ENCODE measurements at regions not wholly inside any gene's neighbourhood (a gene's known extent, or its start where the extent isn't known, plus 50 kb on each side); places are given as distances from the start of the nearest gene placed in this dataset.

DNA sequence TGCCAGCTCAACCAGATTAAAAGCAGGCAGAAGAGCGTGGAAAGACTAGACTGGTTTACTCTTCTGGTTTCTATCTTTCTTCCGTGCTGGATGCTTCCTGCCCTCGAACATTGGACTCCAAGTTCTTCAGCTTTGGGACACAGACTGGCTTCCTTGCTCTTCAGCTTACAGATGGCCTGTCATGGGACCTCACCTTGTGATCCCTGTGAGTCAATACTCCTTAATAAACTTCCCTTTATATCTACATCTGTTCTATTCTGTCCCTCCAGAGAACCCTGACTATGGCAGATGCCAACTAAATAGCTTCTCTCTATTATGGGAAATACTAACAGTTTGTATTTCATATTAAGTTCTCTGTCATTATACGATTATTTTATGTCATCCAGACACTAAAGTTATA lies 609.1 kb downstream of the LMO7 start:
- TF ChIP-seq POLR2A (IDR thresholded peaks at IDR 0.05; ENCODE audit: low read depth, low read length): no peak
- TF ChIP-seq POLR2AphosphoS5 (IDR thresholded peaks at IDR 0.05; ENCODE audit: insufficient read depth, low read depth, low read length): no peak
- TF ChIP-seq, protein P1, sequence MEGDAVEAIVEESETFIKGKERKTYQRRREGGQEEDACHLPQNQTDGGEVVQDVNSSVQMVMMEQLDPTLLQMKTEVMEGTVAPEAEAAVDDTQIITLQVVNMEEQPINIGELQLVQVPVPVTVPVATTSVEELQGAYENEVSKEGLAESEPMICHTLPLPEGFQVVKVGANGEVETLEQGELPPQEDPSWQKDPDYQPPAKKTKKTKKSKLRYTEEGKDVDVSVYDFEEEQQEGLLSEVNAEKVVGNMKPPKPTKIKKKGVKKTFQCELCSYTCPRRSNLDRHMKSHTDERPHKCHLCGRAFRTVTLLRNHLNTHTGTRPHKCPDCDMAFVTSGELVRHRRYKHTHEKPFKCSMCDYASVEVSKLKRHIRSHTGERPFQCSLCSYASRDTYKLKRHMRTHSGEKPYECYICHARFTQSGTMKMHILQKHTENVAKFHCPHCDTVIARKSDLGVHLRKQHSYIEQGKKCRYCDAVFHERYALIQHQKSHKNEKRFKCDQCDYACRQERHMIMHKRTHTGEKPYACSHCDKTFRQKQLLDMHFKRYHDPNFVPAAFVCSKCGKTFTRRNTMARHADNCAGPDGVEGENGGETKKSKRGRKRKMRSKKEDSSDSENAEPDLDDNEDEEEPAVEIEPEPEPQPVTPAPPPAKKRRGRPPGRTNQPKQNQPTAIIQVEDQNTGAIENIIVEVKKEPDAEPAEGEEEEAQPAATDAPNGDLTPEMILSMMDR (IDR thresholded peaks at IDR 0.05; ENCODE audit: extremely low read depth in 1 of 2, insufficient read depth in 1 of 2, low read depth in 1 of 2, low read length in 2 of 2): no peak

All from endothelial cell of umbilical vein (primary cell).